ENCODE measurements at regions not wholly inside any gene's neighbourhood (a gene's known extent, or its start where the extent isn't known, plus 50 kb on each side); places are given as distances from the start of the nearest gene placed in this dataset.

DNA sequence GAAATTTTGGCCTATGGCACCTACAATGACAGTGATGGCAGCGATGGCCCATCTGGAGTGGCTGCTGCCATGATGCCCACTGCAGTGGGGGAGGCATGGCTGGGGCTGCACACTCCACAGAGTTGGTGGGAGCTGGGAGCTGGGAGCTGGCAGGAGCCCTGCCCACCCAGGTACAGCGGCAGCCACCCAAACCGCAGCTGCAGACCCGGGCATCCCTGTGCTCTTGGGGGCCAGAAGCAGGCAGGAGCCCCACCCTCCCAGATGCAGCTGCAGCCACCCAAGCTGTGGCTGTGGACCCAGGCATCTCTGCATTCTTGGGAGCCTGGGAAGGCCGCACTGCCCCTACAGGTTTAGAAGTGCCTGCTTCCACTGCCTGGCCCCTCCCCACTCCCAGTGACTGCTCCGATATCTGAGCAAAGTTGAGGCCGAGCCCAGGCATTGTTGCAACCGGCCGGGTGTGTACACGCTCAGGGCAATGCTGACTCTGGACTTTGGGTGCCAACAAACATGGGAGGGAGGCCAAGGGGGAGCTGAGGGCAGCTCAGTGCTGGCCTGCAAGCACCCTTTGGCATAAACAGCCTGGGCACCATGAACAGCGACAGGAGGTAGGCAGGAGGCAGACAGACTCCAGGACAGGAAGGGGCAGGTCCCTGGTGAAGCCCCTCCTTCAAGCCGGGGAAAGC lies 82.8 kb downstream of the PPP4R3C start:
- H3K4me1 ChIP-seq (ENCODE audit: control insufficient read depth, low read length) = no peaks in the 10 kb centered on the region
- no peaks in the 10 kb centered on the region for H3F3A ChIP-seq (ENCODE audit: control insufficient read depth, insufficient read depth)
- TF ChIP-seq, protein P1, sequence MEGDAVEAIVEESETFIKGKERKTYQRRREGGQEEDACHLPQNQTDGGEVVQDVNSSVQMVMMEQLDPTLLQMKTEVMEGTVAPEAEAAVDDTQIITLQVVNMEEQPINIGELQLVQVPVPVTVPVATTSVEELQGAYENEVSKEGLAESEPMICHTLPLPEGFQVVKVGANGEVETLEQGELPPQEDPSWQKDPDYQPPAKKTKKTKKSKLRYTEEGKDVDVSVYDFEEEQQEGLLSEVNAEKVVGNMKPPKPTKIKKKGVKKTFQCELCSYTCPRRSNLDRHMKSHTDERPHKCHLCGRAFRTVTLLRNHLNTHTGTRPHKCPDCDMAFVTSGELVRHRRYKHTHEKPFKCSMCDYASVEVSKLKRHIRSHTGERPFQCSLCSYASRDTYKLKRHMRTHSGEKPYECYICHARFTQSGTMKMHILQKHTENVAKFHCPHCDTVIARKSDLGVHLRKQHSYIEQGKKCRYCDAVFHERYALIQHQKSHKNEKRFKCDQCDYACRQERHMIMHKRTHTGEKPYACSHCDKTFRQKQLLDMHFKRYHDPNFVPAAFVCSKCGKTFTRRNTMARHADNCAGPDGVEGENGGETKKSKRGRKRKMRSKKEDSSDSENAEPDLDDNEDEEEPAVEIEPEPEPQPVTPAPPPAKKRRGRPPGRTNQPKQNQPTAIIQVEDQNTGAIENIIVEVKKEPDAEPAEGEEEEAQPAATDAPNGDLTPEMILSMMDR (IDR thresholded peaks at IDR 0.05; ENCODE audit: low read depth, low read length, poor library complexity, severe bottlenecking) = no peak
- no peak for TF ChIP-seq EZH2phosphoT487 (IDR thresholded peaks at IDR 0.05; ENCODE audit: borderline replicate concordance, low read length)
- H3K4me3 ChIP-seq (ENCODE audit: low read length) = no peak overlapping the region
- no peaks in the 10 kb centered on the region for H4K20me1 ChIP-seq (ENCODE audit: control insufficient read depth, insufficient read depth, low read depth, low read length)
- no peak overlapping the region for H3K4me2 ChIP-seq (ENCODE audit: low read length)
- no peaks in the 10 kb centered on the region for H3K9me3 ChIP-seq (ENCODE audit: control insufficient read depth, insufficient read depth, low read length)
- H3K9me2 ChIP-seq (replicated peaks; ENCODE audit: control insufficient read depth, low read length) = no peaks in the 10 kb centered on the region
- H3K79me2 ChIP-seq (ENCODE audit: control insufficient read depth, low read length) = no peaks in the 10 kb centered on the region
- no peak overlapping the region for H3K27ac ChIP-seq (ENCODE audit: low read depth, low read length)
- no peaks in the 10 kb centered on the region for H3K36me3 ChIP-seq (ENCODE audit: control insufficient read depth, low read length)
- no peaks in the 10 kb centered on the region for H3K27me3 ChIP-seq (ENCODE audit: control insufficient read depth, low read length)

DNA sequence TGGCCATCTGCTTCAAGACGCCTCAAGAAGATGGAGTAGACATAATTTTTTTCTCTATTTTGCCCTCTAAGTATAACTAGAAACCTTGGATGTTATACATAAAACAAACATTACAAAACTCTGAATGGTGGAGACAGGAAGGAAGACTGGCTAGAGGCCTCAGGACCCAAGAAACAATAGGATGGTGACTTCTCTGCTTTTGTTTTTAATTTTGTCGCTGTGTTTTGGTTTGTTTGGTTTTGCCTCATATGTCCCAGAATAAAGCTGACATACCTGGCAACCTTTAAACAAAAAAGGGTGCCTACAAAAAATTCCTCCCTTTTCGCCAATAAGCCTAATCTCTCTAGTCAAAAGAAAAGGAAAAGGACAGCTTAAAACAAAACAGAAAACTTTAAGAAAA lies 109.1 kb downstream of the PPP4R3C start:
- no peak overlapping the region for H3K27ac ChIP-seq (ENCODE audit: low read depth, low read length)
- no peak overlapping the region for H3K4me2 ChIP-seq (ENCODE audit: low read length)
- H3K9me2 ChIP-seq (replicated peaks; ENCODE audit: control insufficient read depth, low read length) = no peaks in the 10 kb centered on the region
- TF ChIP-seq, protein P1 (IDR thresholded peaks at IDR 0.05; ENCODE audit: low read depth, low read length, poor library complexity, severe bottlenecking) = no peak
- no peak for TF ChIP-seq EZH2phosphoT487 (IDR thresholded peaks at IDR 0.05; ENCODE audit: borderline replicate concordance, low read length)
- no peaks in the 10 kb centered on the region for H3K27me3 ChIP-seq (ENCODE audit: control insufficient read depth, low read length)
- H3K36me3 ChIP-seq (ENCODE audit: control insufficient read depth, low read length) = no peaks in the 10 kb centered on the region
- H4K20me1 ChIP-seq (ENCODE audit: control insufficient read depth, insufficient read depth, low read depth, low read length) = no peaks in the 10 kb centered on the region
- H3F3A ChIP-seq (ENCODE audit: control insufficient read depth, insufficient read depth) = no peaks in the 10 kb centered on the region
- H3K79me2 ChIP-seq (ENCODE audit: control insufficient read depth, low read length) = no peaks in the 10 kb centered on the region
- no peak overlapping the region for H3K4me3 ChIP-seq (ENCODE audit: low read length)
- H3K4me1 ChIP-seq (ENCODE audit: control insufficient read depth, low read length) = no peaks in the 10 kb centered on the region
- H3K9me3 ChIP-seq (ENCODE audit: control insufficient read depth, insufficient read depth, low read length) = no peaks in the 10 kb centered on the region

DNA sequence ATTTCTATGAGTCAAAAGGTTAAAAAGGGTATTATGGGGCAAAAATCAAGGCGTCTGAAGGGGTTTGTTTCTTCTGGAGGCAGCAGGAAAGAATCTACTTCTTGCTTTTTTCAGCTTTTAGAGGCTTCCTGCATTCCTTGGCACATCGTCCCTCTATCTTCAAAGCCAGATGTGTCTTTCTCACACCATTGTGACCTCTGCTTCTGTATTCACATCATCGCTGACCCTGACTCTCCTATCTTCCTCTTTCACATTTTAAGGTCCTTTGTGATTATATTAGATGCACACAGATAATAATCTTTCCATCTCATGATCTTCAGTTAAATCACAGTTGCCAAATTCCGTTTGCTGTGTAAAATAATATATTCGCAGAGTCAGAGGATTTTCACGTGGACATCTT lies 112.7 kb downstream of the PPP4R3C start:
- no peaks in the 10 kb centered on the region for H3K4me1 ChIP-seq (ENCODE audit: control insufficient read depth, low read length)
- no peaks in the 10 kb centered on the region for H3K27me3 ChIP-seq (ENCODE audit: control insufficient read depth, low read length)
- H3K27ac ChIP-seq (ENCODE audit: low read depth, low read length) = no peak overlapping the region
- no peaks in the 10 kb centered on the region for H3F3A ChIP-seq (ENCODE audit: control insufficient read depth, insufficient read depth)
- no peaks in the 10 kb centered on the region for H4K20me1 ChIP-seq (ENCODE audit: control insufficient read depth, insufficient read depth, low read depth, low read length)
- H3K79me2 ChIP-seq (ENCODE audit: control insufficient read depth, low read length) = no peaks in the 10 kb centered on the region
- H3K4me3 ChIP-seq (ENCODE audit: low read length) = no peak overlapping the region
- no peak overlapping the region for H3K4me2 ChIP-seq (ENCODE audit: low read length)
- no peaks in the 10 kb centered on the region for H3K9me2 ChIP-seq (replicated peaks; ENCODE audit: control insufficient read depth, low read length)
- no peaks in the 10 kb centered on the region for H3K9me3 ChIP-seq (ENCODE audit: control insufficient read depth, insufficient read depth, low read length)
- no peaks in the 10 kb centered on the region for H3K36me3 ChIP-seq (ENCODE audit: control insufficient read depth, low read length)
- TF ChIP-seq, protein P1 (IDR thresholded peaks at IDR 0.05; ENCODE audit: low read depth, low read length, poor library complexity, severe bottlenecking) = no peak
- no peak for TF ChIP-seq EZH2phosphoT487 (IDR thresholded peaks at IDR 0.05; ENCODE audit: borderline replicate concordance, low read length)
